ENCODE measurements at regions not wholly inside any gene's neighbourhood (a gene's known extent, or its start where the extent isn't known, plus 50 kb on each side); places are given as distances from the start of the nearest gene placed in this dataset.

GRCh38 chr15:29376590-29376989 lies 107.0 kb upstream of the NSMCE3 start:
- TF ChIP-seq ZC3H10 (CRISPR knock-in tag; IDR thresholded peaks at IDR 0.05) (no peak), BACH2 (CRISPR knock-in tag; IDR thresholded peaks at IDR 0.05; ENCODE audit: borderline replicate concordance) (no peak), ARNTL (CRISPR knock-in tag; IDR thresholded peaks at IDR 0.05; ENCODE audit: borderline replicate concordance, low read depth) (no peak), PATZ1 (CRISPR knock-in tag; IDR thresholded peaks at IDR 0.05; ENCODE audit: borderline replicate concordance) (no peak), ISL1 (CRISPR knock-in tag; IDR thresholded peaks at IDR 0.05) (no peak), ESRRG (CRISPR knock-in tag; IDR thresholded peaks at IDR 0.05) (no peak), ZFP3 (CRISPR knock-in tag; IDR thresholded peaks at IDR 0.05) (no peak), RARB (CRISPR knock-in tag; IDR thresholded peaks at IDR 0.05) (no peak), ZNF565 (CRISPR knock-in tag; conservative IDR thresholded peaks at IDR 0.05; ENCODE audit: low read depth) (no peak), CSDC2 (CRISPR knock-in tag; IDR thresholded peaks at IDR 0.05) (no peak), POU6F1 (CRISPR knock-in tag; IDR thresholded peaks at IDR 0.05; ENCODE audit: borderline replicate concordance, low read depth) (no peak)

Data from SK-N-SH treated with all-trans-retinoic acid at 6 μM for 48 hours (cell line).